B cell (primary cell): ENCODE measurements at regions not wholly inside any gene's neighbourhood (a gene's known extent, or its start where the extent isn't known, plus 50 kb on each side); places are given as distances from the start of the nearest gene placed in this dataset.

Experiments used
- ATAC-seq: fragments of 200-7000 bp; cut with Tn5 transposase; one replicate; pipeline ENCODE4 v1.10.0; 2021; ENCODE audit warnings: low read depth, mild to moderate bottlenecking, moderate number of reproducible peaks, moderate library complexity
- CTCF ChIA-PET: fragments of 350-600 bp; sonication (Branson Sonifier 250); formaldehyde crosslinking; loops from one replicate; lab custom pipeline; 2021; ENCODE audit warnings: antibody characterized with exemption, inconsistent platforms; lab: Charles Lee
- POLR2A ChIA-PET: fragments of 350-600 bp; sonication (Branson Sonifier 250); formaldehyde crosslinking; loops from one replicate; lab custom pipeline; 2021; ENCODE audit warnings: antibody characterized with exemption; lab: Charles Lee
- DNase-seq: peaks from one replicate; pipeline ENCODE4 v3.0.0; 2013
- H2AFZ ChIP-seq: 2 replicates; pipeline ENCODE4 v1.6.1; 2012; ENCODE audit warnings: mild to moderate bottlenecking, low read depth, low read length; ENCODE audit not compliant: insufficient read depth, poor library complexity, severe bottlenecking
- H3K27ac ChIP-seq, 2 donors: 1 replicate in 1 of 2; 2 replicates in 1 of 2; pipeline ENCODE4 v1.5.1; 2012 to 2013; ENCODE audit warnings: low read length in 2 of 2, mild to moderate bottlenecking in 2 of 2, moderate library complexity in 1 of 2
- H3K27me3 ChIP-seq, 4 experiments: fragments of 200-600 bp in 1 of 4; sonication (generic) in 1 of 4; replicated peaks in 1 of 4; 1 replicate in 2 of 4; 2 replicates in 2 of 4; pipeline versions ENCODE4 v1.6.1 to v1.7.0; 2013 to 2016; ENCODE audit warnings: low read length in 3 of 4, mild to moderate bottlenecking in 2 of 4, mixed read lengths in 1 of 4, moderate library complexity in 1 of 4; ENCODE audit not compliant: insufficient read depth in 4 of 4, control insufficient read depth in 3 of 4; ENCODE audit errors: control extremely low read depth in 1 of 4
- H3K36me3 ChIP-seq, 2 experiments: replicated peaks in 1 of 2; 1 replicate in 1 of 2; 2 replicates in 1 of 2; pipeline versions ENCODE4 v1.6.1 to v1.7.1; 2013; ENCODE audit warnings: low read length in 1 of 2; ENCODE audit not compliant: insufficient read depth in 2 of 2, control insufficient read depth in 1 of 2; ENCODE audit errors: control extremely low read depth in 1 of 2, extremely low read depth in 1 of 2
- H3K4me1 ChIP-seq, 2 donors: fragments of 200-600 bp in 1 of 2; sonication (generic) in 1 of 2; 1 replicate in 1 of 2; 2 replicates in 1 of 2; pipeline versions ENCODE4 v1.5.1 to v1.6.1; 2013 to 2017; ENCODE audit warnings: low read length in 2 of 2; ENCODE audit not compliant: control insufficient read depth in 2 of 2, insufficient read depth in 2 of 2
- H3K4me2 ChIP-seq: replicated peaks from 2 replicates; pipeline ENCODE3; 2012; ENCODE audit warnings: mild to moderate bottlenecking, low read depth, low read length; ENCODE audit not compliant: poor library complexity, severe bottlenecking
- H3K4me3 ChIP-seq, 5 experiments: fragments of 200-600 bp in 1 of 5; sonication (generic) in 1 of 5; 1 replicate in 3 of 5; 2 replicates in 2 of 5; pipeline versions ENCODE4 v1.5.1 to v1.7.0; 2011 to 2016; ENCODE audit warnings: low read length in 4 of 5, mild to moderate bottlenecking in 4 of 5, low read depth in 2 of 5, control low read depth in 1 of 5, moderate library complexity in 1 of 5; ENCODE audit not compliant: insufficient read depth in 1 of 5; ENCODE audit errors: control extremely low read depth in 1 of 5, extremely low read depth in 1 of 5
- H3K79me2 ChIP-seq: fragments of 200-600 bp; sonication (generic); one replicate; pipeline ENCODE4 v1.6.0; 2016; ENCODE audit warnings: low read length; ENCODE audit not compliant: control insufficient read depth, insufficient read depth
- H3K9ac ChIP-seq: fragments of 200-600 bp; sonication (generic); 2 replicates; pipeline ENCODE4 v1.6.1; 2017; ENCODE audit warnings: mild to moderate bottlenecking, low read length, moderate library complexity
- H3K9me3 ChIP-seq, 3 donors: one replicate each; pipeline versions ENCODE4 v1.6.1 to v1.7.1; 2013; ENCODE audit warnings: low read length in 2 of 3; ENCODE audit not compliant: control insufficient read depth in 2 of 3, insufficient read depth in 1 of 3; ENCODE audit errors: control extremely low read depth in 1 of 3
- H4K20me1 ChIP-seq: 2 replicates; pipeline ENCODE4 v1.6.0; 2012; ENCODE audit warnings: mild to moderate bottlenecking, low read length; ENCODE audit not compliant: insufficient read depth, control insufficient read depth, poor library complexity, severe bottlenecking
- H3K27ac Mint-ChIP-seq: one replicate; pipeline ENCODE4 v1.8.0; 2021; ENCODE audit warnings: mixed read lengths
- H3K27me3 Mint-ChIP-seq: one replicate; pipeline ENCODE4 v1.8.0; 2021; ENCODE audit warnings: mixed read lengths
- H3K4me1 Mint-ChIP-seq: one replicate; pipeline ENCODE4 v1.8.0; 2021; ENCODE audit warnings: mixed read lengths
- H3K4me3 Mint-ChIP-seq: one replicate; pipeline ENCODE4 v1.8.0; 2021; ENCODE audit warnings: mixed read lengths
- H3K9me3 Mint-ChIP-seq: one replicate; pipeline ENCODE4 v1.8.0; 2022; ENCODE audit warnings: mixed read lengths; ENCODE audit not compliant: insufficient read depth
- EZH2 ChIP-seq: IDR thresholded peaks from 2 replicates; pipeline ENCODE4 v1.6.1; 2012; ENCODE audit warnings: borderline replicate concordance, low read depth, mild to moderate bottlenecking, moderate library complexity, low read length; ENCODE audit not compliant: insufficient read depth, poor library complexity, severe bottlenecking
- WGBS: methylation state at CpG from one replicate; pipeline ENCODE4 v1.1.5; 2013; ENCODE audit warnings: missing lambda C conversion rate; ENCODE audit not compliant: insufficient coverage; 5-methylcytosine and 5-hydroxymethylcytosine counted together
- intact Hi-C: fragments of 100-400 bp; cut with micrococcal nuclease; formaldehyde crosslinking; loops from one replicate; pipeline ENCODE4 v1.10.0; 2022
- TF ChIP-seq, protein P1 (sequence below): fragments of 200-600 bp; IDR thresholded peaks from one replicate; pipeline ENCODE4 v1.8.0; 2022; ENCODE audit warnings: antibody characterized with exemption, mild to moderate bottlenecking

DNA sequence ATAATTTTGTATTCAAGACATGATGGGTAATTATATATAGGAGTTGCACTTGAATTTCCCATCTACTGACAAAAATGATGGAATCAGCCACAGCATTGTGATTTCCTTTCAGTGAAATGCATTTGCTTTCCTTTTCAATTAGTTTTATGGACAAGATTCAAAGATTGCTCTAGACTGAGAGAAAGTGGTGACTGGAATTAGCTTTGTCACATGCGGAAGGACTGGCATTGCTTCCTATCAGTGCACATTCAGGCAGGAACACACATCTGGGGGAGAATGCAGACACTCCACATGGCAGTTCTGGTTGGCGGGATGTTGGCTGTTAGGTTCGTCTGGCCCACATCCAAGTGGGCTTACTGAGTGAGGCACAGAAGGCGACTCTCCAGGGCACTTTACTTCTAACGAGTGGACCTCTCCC is 399.3 kb upstream of the RGMA start:
- TF ChIP-seq, protein P1, sequence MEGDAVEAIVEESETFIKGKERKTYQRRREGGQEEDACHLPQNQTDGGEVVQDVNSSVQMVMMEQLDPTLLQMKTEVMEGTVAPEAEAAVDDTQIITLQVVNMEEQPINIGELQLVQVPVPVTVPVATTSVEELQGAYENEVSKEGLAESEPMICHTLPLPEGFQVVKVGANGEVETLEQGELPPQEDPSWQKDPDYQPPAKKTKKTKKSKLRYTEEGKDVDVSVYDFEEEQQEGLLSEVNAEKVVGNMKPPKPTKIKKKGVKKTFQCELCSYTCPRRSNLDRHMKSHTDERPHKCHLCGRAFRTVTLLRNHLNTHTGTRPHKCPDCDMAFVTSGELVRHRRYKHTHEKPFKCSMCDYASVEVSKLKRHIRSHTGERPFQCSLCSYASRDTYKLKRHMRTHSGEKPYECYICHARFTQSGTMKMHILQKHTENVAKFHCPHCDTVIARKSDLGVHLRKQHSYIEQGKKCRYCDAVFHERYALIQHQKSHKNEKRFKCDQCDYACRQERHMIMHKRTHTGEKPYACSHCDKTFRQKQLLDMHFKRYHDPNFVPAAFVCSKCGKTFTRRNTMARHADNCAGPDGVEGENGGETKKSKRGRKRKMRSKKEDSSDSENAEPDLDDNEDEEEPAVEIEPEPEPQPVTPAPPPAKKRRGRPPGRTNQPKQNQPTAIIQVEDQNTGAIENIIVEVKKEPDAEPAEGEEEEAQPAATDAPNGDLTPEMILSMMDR: no peak
- CTCF ChIA-PET: no interaction called here
- no peak overlapping the region for H3K9ac ChIP-seq

DNA sequence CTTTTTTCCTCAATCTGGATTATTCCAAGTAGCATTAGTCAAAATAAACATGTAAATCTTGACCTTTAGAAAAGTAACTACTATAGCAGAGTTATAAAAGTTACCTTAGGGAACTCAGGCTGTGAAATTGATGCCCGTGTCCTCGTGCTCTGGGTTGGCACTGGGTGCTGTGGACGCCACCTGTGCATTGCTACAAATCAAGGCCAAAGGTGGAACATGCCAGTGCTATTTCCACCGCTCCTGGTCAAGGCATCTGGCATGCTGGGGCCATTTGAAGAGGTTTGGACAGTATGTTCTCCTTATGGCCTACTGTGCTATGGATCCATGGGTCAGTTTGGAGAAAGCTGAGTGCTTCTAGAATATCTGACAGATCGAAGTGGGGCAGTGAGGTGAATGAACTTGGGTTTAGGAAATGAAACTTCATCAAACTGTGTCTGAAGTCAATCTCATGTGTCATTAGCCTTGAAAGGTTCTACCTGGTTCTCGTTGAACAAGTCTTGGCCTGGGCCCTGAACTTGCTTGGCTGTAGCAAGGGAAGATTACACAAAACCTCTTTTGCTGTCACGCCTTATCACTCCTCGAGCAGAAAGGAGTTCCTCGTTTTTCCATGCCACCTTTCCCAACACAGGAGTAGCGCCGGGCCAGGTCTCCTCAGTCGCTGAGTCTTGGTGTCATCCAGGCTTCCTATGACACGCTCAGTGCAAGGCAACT is 397.6 kb upstream of the RGMA start:
- Histone ChIP-seq H3K4me3 (no peak overlapping the region), H3K36me3 (no peaks in the 10 kb centered on the region), H3K27me3 (no peaks in the 10 kb centered on the region), H2AFZ (no peak overlapping the region), H3K9me3 (no peaks in the 10 kb centered on the region), H3K79me2 (no peaks in the 10 kb centered on the region), H4K20me1 (no peaks in the 10 kb centered on the region), H3K4me1 (no peaks in the 10 kb centered on the region), H3K9ac (no peak overlapping the region), H3K27ac (no peak overlapping the region), H3K4me2 (no peak overlapping the region)
- peaks cover 2% of the 10 kb centered on the region for H3K9me3 Mint-ChIP-seq
- no peaks in the 10 kb centered on the region for H3K4me1 Mint-ChIP-seq
- no peaks in the 10 kb centered on the region for H3K27me3 Mint-ChIP-seq
- ATAC-seq: no peak
- intact Hi-C loops: no loop called here
- DNase-seq: no peak
- H3K4me3 Mint-ChIP-seq: no peak overlapping the region
- 87% methylated on average over 13 of the region's 13 CpGs for WGBS
- POLR2A ChIA-PET: no interaction called here
- no peak overlapping the region for H3K27ac Mint-ChIP-seq
- no peak for TF ChIP-seq EZH2
- TF ChIP-seq, protein P1: no peak
- CTCF ChIA-PET: no interaction called here

More for the DNA sequence above, 399.3 kb upstream of the RGMA start:
- no peak for ATAC-seq
- POLR2A ChIA-PET: no interaction called here
- no peaks in the 10 kb centered on the region for H3K9me3 ChIP-seq
- no peaks in the 10 kb centered on the region for H3K79me2 ChIP-seq
- H4K20me1 ChIP-seq: no peaks in the 10 kb centered on the region
- no peaks in the 10 kb centered on the region for H3K27me3 Mint-ChIP-seq
- no peaks in the 10 kb centered on the region for H3K27me3 ChIP-seq
- peaks cover 2% of the 10 kb centered on the region for H3K9me3 Mint-ChIP-seq
- no peak overlapping the region for H3K27ac Mint-ChIP-seq
- H3K4me1 ChIP-seq: no peaks in the 10 kb centered on the region
- no peak overlapping the region for H3K4me3 Mint-ChIP-seq
- H3K4me3 ChIP-seq: no peak overlapping the region
- WGBS: 72% methylated on average over 5 of the region's 5 CpGs
- H3K27ac ChIP-seq: no peak overlapping the region
- no peak for DNase-seq
- H2AFZ ChIP-seq: no peak overlapping the region
- no peaks in the 10 kb centered on the region for H3K4me1 Mint-ChIP-seq
- intact Hi-C loops: no loop called here
- H3K4me2 ChIP-seq: no peak overlapping the region
- H3K36me3 ChIP-seq: no peaks in the 10 kb centered on the region
